HG03025 (cell line): ENCODE measurements at regions not wholly inside any gene's neighbourhood (a gene's known extent, or its start where the extent isn't known, plus 50 kb on each side); places are given as distances from the start of the nearest gene placed in this dataset.

ENCODE experiments used
- ATAC-seq: cut with Tn5 transposase; IDR thresholded peaks from one replicate; pipeline ENCODE4 v1.9.1; 2021; ENCODE audit warnings: mild to moderate bottlenecking, moderate library complexity; ENCODE audit not compliant: unreplicated experiment, low FRiP score

DNA sequence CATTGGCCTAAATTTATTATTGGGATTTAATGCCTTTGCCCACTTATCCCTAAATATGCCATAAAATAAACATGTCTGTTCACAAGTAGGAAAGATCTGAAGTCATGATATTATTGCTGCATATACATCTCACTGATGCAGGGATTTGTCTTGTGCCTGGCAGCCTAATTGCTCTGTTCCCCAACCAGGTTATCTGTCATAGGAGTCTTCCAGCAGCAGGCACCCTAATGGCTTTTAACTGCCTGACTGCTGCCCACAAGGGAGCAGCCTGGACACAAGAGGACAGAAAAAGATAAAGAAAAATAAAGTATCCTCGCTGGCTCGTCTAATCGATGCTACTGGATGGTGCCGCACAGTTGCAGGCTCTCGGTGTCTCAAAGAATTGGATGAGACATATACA lies 337.6 kb upstream of the FAR2 start:
- no peak for ATAC-seq

DNA sequence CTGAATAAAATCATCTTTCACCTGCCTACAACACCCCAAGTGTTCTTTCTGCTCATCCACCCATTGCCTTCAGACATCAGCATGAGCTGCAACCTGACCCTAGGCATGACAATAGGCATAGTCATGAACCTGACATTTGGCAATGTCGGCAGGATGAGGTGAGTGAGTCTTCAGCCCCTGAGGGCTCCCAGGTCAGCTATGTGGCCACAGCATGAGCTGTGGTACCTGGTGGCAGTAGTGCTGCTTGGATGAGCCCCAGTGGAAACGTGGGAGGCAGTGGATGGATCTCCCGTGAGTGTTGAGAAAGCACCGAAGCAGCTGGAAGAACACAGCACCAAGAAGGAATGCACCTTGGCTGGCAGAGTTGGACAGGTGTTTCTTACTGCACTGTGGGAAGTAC lies 334.8 kb upstream of the FAR2 start:
- ATAC-seq = no peak

DNA sequence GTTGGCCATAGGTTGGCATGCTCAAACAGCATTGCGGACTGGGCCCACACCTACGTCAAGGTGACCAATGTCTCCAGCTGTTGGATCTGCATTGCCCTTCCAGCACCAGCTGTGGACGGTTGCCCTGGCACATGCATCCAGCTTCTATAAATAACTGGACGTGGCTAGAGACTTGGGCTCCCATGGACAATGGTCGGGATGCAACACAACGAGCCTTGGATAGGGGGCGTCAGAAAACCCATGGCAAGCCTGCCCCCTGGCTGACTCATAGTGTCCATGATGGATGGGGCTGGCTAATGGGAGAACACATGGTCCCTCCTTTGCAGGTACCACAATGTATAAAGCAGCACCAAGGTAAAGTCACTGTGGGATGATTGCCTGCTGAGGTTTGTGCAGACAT lies 331.6 kb upstream of the FAR2 start:
- ATAC-seq = no peak

DNA sequence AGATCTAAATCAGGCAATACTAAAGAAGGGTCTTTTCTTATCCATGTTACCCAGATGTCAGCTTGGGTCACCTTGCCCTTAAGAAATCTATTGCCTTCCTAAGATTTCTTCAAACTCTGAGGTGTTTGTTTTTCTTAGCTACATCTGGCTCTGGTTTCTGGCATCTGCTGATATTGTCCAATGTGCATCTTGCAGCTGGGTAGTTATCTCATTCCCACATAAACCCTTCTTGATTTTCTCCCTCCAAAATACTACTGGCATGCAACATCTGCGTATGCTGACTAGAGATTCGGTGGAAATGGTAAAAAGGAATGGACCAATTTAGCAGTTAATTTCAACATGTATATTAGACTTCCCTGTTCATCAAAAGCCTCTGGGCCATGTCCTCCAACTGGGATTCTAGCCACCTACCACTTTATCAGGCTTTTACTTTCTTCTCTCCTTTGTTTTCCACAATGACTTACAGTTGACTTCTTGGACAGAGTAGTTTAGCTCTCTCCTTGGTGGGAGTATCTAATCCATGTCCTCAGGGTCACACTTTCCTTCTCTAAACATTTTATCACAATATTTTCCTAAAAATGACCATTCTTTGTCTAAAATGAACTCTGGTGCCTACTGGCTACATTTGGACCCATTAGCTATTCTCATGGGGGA lies 324.8 kb upstream of the FAR2 start:
- no peak for ATAC-seq

DNA sequence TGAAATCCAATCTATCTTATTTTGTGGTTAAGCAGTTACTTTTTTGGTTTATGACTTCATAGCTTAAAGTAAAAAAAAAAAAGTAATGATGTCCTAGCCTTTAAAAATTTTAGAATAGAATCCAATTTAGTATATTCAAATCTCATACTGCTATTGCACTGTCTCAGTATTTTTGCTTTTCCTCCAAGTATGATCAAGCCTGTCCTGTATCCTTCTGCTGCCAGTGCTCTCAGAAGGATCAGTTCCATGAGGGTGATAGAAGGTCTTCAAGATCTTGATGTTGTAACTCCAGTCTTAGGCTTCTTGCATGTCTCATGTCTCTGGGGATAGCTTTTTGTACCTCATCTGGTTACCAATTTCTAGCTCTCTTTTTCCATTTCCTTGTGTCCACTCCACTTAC lies 324.2 kb upstream of the FAR2 start:
- ATAC-seq = no peak

DNA sequence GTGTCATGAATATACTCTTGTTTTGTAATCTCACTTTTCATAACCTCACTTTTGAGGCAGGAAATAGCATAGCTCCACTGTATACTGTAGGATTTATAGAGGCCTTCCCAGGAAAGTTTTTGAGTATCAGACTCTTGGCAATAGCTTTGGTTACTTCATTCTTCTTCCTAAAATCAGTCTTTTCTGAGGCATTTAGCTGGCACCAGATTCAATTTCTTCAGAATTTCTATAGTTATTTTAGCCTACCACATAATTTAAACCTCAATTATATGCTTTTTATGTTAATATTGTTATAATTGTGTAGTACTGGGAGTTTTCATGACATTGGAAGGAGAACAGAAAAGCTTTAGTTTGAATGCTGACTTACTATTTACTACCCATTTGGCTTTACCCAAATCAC lies 322.3 kb upstream of the FAR2 start:
- no peak for ATAC-seq

DNA sequence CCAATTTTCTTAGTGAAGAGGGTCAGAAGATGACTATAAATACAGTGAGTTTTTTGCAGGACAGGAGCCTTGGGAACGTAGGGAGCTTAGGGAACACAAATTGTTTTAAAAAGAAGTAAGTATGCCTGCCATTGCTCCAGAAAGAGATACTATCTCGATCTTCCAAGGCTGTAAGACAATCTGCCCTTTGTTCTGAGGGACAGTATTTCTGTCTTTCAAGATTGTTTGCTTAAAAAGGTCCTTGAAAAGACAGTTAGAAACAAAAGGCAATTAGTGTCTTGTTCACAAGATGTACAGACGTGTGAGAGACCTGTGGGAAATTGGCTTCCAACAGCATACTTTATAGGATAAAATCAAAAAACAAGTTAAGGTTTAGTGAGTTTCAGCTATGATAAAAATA lies 321.2 kb upstream of the FAR2 start:
- no peak for ATAC-seq

DNA sequence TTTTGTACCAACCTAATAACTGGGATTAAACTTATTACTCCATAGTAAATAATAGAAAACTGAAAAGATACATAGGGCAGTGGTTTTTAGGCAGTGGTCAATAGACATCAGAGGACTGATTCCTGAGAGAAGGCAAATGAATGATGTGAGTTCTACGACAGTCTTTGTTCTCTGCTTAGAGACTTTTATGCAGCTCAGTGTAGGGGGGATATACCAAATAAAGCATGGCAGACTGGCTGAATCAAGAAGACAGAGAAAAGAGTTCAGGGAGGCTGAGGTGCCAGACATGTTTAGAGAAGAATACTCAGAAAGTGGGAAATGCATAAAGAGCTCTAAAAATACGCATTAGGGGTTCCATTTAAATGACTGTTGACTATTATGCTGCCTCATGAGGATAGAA lies 320.8 kb upstream of the FAR2 start:
- no peak for ATAC-seq

DNA sequence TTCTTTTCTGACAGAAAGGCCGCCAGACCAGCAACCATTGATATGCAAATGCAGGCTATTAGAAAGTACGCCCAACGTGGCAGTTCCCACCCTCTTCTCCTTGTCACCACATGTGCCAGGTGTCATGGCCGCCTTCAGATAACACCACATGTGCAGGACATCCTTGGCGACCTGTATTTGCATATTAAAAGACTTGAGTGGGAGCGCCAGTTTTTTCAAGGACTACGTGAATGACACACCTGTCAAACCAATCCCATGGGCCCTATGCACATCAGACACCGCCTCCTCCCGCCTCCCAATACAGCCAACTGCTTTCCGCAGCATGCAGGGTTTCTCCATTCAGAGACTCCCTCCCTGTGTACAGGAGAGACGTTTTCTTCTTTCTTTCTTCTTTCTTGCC lies 318.6 kb upstream of the FAR2 start:
- no peak for ATAC-seq

DNA sequence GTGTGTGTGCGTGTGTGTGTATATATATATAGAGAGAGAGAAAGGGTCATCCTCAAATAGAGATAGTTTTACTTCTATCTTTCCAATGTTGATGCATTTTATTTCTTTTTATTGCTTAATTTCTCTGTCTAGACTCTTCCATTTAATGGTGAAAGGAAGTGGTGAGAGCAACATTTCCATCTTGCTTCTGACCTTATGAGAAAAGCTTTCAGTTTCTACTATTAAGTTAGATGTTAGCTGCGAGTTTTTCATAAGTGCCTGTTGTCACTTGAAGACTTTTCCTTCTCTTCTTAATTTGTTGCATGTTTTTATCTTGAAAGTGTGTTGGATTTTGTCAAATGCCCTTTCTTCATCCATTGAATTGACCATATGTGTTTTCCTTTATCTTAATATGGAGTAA lies 304.4 kb upstream of the FAR2 start:
- no peak for ATAC-seq

DNA sequence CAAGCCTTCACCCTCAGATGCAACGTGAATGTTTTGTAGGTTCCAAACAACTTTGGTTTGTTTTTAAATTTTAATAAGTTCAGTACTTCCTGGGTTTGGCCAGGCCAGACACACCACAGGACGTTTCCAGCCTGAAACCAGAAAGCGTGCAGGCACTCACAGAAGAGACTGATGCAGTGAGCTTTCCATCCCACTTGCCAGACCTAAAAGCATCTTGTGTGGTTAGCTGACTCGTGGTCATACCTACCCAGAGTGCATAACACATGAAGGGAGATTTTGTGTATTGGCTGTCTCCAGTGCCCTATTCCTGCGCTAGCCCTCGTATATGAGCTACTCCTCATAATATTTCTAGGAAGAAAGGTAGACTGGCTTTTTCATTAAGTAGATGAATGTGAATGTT lies 297.3 kb upstream of the FAR2 start:
- no peak for ATAC-seq

DNA sequence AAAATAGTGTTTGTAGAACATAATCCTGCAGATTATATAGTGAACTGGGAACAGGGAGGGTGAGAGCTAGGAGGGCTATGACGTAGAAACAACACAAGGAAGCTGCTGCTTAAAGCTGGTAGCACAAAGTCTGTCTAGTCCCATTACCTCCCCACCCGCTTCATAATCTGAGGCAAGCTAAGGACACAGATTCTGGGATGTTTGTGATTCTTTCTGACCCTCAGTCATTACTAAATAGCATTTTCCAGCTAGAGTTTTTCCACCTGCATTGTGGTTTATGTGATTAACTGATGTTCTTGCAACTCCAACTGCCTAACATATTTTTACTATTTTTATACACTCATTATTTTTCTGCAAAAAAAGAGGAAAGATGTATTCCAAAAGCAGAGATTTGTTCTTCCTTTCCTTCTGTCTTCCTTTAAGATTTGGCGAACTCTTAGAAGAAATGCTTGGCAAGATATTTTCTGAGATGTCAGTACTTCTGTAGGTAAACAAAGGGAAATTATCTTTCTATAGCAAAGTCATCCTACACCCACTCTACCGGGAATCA lies 293.2 kb upstream of the FAR2 start:
- ATAC-seq = no peak

DNA sequence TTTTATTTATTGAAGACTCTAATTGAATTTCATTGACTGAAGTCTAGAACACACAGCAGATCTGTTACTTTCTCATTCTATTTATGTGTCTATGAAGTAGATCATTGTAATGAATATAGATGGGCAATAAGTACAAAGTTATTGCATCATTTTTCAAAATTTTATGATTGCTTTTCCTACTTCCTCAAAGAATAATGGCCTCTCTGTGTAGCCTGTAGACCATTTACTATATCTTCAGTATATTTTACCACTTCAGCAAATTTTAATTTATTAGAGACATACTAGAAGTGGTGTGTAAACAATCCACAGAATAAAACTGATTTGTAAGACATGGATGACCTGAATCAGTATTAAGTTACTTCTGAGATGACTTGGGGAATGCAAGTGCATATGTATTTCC lies 291.7 kb upstream of the FAR2 start:
- no peak for ATAC-seq

DNA sequence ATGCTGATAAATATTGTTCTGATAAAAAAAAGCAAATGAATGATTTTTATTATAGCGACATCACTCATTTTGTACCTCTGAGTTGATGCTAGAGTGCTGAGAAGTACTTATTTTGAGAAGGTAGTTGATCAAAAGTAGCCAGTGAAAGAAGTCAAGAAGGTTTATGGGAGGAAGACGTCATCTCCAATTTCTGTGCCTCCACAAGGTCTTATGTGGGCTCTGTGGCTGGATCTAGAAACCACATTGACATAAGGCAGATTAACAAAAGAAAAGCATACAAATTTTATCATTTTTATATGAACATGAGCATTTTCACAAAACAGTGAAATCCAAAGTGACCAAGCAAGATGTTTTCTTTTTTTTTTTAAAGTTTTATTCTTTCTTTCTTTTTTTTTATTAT lies 289.5 kb upstream of the FAR2 start:
- ATAC-seq = no peak

DNA sequence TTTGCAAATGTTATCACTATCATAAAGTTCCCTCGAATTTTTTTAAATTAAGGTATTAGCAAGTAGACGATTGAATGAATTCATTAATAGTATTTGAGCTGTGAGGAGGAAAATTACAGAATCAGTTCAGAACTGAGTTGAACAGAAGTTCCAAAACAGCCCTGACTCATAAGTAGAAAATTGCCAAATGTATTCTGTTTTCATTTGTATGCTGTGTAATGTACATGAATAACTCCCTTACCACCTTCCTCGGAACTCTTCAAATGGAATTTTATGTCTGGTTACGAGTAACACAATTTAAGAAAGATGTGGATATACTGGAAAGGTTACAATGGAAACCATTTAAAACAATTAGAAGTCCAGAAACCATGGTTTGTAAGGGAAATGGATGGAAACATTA lies 283.3 kb upstream of the FAR2 start:
- no peak for ATAC-seq

DNA sequence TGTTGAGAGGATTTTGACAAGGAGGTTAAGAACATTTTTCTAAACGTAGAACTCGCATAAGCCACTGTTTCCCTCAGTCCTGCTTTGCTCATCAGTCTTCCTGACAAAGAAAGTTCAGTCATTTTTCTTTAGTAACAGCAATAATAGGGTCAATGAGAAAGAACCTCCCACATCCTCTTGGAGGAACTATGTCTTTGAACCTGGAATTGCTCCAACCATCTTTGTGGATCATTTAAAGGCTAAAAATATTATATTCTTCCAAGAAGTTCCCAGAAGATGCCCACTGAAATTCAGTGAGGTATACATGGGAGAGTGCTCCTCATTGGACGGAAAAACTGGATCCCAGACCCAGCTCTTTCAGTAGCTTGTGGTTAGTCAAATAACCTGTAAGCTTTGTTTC lies 282.8 kb upstream of the FAR2 start:
- ATAC-seq = no peak

DNA sequence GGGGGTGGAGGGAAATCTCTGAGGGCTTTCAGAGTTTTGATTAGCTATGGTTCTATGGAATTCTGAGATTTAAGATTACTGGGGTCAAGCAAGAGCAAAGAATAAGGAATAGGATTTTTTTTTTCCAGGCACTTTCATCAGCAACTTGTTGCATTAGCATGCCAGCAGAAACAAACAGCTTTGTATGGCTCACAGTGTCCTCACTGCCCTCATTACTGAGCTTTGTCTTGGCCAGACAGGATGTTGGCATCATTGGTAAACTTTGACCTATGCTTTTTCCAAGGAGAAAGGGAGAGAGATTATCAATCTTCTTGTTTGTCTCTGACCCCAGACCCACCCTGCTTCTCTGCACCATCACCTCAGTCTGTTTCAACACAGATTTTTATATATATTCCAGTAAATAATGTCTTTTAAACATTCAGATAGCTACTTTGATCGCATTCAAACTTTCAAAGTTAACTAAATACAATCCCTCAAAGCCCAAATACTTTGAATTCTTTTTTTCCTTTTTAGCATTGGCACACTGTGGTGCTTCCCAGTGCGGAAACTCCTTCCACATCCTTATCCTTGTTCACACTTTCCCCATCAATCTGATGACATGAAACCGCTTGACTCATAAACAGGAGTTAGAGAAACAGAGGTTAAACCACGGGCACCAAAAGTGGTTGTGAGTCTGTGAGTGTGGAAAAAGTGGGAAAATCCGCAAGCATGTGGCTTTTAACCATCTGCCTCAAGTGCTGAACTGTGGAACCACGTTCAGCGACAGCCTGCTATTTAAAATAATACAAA lies 282.2 kb upstream of the FAR2 start:
- no peak for ATAC-seq

DNA sequence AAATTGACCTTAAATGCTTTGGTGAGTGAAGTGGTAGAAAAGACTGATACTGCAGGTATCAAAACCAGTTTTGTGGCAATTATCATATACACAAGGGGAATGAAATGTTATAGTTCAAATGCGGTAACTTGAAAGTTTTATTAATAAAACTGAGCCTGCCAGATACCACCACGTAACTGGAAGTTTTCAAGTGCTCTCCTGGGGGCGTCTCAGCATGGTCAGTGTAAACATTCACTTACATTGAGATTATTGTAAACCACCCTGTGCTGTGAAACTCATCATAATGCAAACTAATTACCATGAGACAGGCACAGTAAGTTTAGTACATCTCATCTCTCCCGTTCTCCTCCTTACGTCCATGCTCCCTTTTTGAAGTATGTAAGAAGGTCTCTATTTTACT lies 280.7 kb upstream of the FAR2 start:
- ATAC-seq = no peak

DNA sequence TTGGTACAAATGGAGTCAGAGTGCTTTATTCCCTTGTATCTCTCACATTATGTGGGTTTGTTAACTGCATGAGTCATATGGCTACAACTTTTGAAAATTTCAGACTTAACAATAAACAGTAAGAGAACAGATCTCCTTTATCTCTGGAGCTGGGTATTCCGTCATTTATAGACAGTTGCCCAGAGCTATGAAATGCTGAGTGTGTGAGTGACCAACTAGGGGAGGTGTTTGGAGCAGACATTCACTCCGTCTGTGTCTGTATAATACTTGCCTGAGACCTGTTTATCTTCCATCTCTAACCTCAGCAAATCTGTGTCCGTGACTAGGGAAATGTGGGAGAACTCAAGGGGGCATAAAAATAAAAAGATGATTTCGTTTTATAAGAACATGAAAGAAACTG lies 279.9 kb upstream of the FAR2 start:
- no peak for ATAC-seq

DNA sequence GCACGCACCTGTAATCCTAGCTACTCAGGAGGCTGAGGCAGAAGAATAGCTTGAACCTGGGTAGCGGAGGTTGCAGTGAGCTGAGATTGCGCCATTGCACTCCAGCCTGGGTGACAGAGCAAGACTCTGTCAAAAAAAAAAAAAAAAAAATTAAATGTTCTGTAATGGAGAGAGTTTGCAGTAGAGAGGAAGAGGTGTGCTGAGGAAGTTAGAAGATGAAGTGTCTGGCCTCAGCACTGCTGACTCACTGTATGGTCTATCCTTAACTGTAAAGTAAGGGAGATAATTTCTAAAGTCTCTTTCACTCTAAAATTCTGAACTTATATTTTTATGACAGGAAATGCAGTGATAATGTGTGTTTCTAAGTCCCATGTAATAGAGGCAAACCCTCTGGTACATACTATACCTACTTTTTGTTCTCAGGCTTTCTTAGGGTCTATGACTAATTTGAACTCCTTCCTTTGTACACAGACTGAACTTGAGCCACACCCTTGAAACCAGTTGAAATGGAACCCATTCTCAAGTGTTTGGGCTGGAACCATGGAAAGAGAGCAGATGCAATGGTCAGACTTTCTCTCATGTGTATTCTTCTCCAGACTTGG lies 278.1 kb upstream of the FAR2 start:
- ATAC-seq = no peak

DNA sequence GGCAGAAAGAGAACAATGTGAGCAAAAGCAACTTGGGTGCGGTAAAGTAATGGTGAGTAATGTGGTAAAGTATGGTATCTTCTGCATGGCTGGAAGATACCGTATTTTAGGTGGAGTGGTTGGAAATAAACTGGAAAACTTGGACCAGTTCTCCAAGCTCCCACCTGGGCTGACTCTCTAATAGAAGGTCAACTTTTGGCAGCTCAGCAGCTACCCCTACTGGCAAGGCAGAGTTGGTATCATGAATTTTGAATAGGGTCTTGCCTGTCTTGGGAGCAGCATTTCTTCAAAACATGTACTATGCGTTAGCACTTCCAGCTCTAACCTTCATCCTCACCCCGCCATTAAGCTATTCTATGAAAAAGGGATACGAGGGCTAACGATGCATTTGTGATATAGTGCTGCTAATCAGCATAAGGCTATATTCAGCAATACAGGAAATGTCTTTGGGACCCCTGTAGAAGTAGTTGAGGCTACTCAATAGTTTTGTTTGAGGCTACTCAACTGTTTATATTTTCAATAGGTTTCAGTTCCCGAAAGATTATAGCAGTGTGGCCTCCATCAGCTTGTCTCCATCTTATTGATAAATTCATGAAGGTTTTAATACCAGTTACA lies 276.3 kb upstream of the FAR2 start:
- ATAC-seq = peak; percentile 66
